ENCODE measurements at regions not wholly inside any gene's neighbourhood (a gene's known extent, or its start where the extent isn't known, plus 50 kb on each side); places are given as distances from the start of the nearest gene placed in this dataset.

GRCh38 chr7:156119771-156120170 is 307.5 kb upstream of the SHH start:
- DNase-seq: no peak

GRCh38 chr7:156118248-156118645 is 306.0 kb upstream of the SHH start:
- no peak for DNase-seq

GRCh38 chr7:156117542-156118247 is 305.4 kb upstream of the SHH start:
- DNase-seq: no peak

- DNase-seq: no peak
Measured at GRCh38 chr7:156116514-156117215, 304.4 kb upstream of the SHH start.

- no peak for DNase-seq
Measured at GRCh38 chr7:156115582-156115981, 303.3 kb upstream of the SHH start.

GRCh38 chr7:156113731-156114130 is 301.5 kb upstream of the SHH start:
- DNase-seq: no peak

- no peak for DNase-seq
Measured at GRCh38 chr7:156109988-156110387, 297.7 kb upstream of the SHH start.

- DNase-seq: no peak
Measured at GRCh38 chr7:156109076-156109475, 296.8 kb upstream of the SHH start.

- no peak for DNase-seq
Measured at GRCh38 chr7:156107957-156108356, 295.7 kb upstream of the SHH start.

GRCh38 chr7:156106107-156106426 is 293.8 kb upstream of the SHH start:
- no peak for DNase-seq

GRCh38 chr7:156105337-156106106 is 293.3 kb upstream of the SHH start:
- DNase-seq: no peak

GRCh38 chr7:156104501-156105336 is 292.5 kb upstream of the SHH start:
- DNase-seq: no peak

GRCh38 chr7:156102267-156102666 is 290.0 kb upstream of the SHH start:
- no peak for DNase-seq

GRCh38 chr7:156101355-156101754 is 289.1 kb upstream of the SHH start:
- no peak for DNase-seq

- DNase-seq: no peak
Measured at GRCh38 chr7:156100086-156100485, 287.8 kb upstream of the SHH start.

- no peak for DNase-seq
Measured at GRCh38 chr7:156099085-156099484, 286.8 kb upstream of the SHH start.

- DNase-seq: no peak
Measured at GRCh38 chr7:156096771-156097538, 284.7 kb upstream of the SHH start.

GRCh38 chr7:156095908-156096539 is 283.8 kb upstream of the SHH start:
- DNase-seq: no peak

GRCh38 chr7:156094350-156095146 is 282.3 kb upstream of the SHH start:
- no peak for DNase-seq

- no peak for DNase-seq
Measured at GRCh38 chr7:156092307-156092706, 280.0 kb upstream of the SHH start.

- DNase-seq: no peak
Measured at GRCh38 chr7:156091519-156092080, 279.3 kb upstream of the SHH start.
